Gastrocnemius medialis (tissue), 4 donors: ENCODE measurements at regions not wholly inside any gene's neighbourhood (a gene's known extent, or its start where the extent isn't known, plus 50 kb on each side); places are given as distances from the start of the nearest gene placed in this dataset.

Experiments used
- POLR2A ChIP-seq, 2 donors: fragments of 450-650 bp; IDR thresholded peaks; one replicate each; pipeline ENCODE4 v1.6.1; 2017; ENCODE audit warnings: antibody characterized with exemption in 2 of 2, mild to moderate bottlenecking in 2 of 2, moderate library complexity in 2 of 2
- TF ChIP-seq, protein P1 (sequence below), 5 experiments: fragments of 450-650 bp in 3 of 5; fragments of 200-600 bp in 2 of 5; sonication (generic) in 2 of 5; IDR thresholded peaks in 4 of 5; conservative IDR thresholded peaks in 1 of 5; 1 replicate in 4 of 5; 2 replicates in 1 of 5; pipeline ENCODE4 v1.5.1; 2016 to 2019; ENCODE audit warnings: antibody characterized with exemption in 5 of 5, mild to moderate bottlenecking in 3 of 5, moderate library complexity in 3 of 5

DNA sequence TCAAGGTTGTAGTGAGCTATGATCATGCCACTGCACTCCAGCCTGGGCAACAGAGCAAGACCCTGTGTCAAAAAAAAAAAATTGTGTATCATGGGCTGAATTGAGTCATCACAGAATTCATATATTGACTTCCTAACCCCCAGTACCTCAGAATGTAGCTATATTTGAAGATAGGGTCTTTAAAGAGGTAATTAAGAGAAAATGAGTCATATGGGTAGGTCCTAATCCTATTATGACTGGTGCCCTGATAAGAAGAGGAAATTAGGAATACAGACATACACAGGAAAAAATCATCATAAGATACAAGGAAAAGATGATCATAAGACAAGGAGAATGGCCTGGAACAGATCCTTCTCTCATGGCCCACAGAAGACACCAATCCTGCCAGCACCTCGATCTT is 466.4 kb upstream of the ACVR2A start:
- no peak for TF ChIP-seq POLR2A (IDR thresholded peaks at IDR 0.05)
- TF ChIP-seq, protein P1, sequence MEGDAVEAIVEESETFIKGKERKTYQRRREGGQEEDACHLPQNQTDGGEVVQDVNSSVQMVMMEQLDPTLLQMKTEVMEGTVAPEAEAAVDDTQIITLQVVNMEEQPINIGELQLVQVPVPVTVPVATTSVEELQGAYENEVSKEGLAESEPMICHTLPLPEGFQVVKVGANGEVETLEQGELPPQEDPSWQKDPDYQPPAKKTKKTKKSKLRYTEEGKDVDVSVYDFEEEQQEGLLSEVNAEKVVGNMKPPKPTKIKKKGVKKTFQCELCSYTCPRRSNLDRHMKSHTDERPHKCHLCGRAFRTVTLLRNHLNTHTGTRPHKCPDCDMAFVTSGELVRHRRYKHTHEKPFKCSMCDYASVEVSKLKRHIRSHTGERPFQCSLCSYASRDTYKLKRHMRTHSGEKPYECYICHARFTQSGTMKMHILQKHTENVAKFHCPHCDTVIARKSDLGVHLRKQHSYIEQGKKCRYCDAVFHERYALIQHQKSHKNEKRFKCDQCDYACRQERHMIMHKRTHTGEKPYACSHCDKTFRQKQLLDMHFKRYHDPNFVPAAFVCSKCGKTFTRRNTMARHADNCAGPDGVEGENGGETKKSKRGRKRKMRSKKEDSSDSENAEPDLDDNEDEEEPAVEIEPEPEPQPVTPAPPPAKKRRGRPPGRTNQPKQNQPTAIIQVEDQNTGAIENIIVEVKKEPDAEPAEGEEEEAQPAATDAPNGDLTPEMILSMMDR (IDR thresholded peaks at IDR 0.05 in 4 of 5, conservative IDR thresholded peaks at IDR 0.05 in 1 of 5), result no peak
